ENCODE measurements at regions not wholly inside any gene's neighbourhood (a gene's known extent, or its start where the extent isn't known, plus 50 kb on each side); places are given as distances from the start of the nearest gene placed in this dataset.

DNA sequence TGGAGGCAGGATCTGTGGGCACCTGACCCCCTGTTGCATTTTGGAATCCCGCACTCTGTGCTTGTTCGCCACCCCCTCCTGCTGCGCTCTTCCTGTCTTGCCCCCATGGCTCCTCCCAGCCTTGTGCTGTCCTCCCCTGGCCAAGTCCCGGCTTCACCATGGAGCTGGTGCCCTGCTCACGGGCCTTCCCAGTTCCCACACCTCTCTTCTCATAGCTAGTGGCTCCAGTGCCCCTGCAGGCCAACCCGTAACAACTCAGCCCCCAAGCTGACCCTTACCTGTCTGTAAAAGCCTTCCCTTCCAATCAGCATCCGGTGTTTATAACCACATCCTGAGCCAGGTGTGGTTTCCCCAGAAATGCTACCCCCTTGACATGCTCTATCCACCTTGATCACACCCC, 407.7 kb upstream of the C2CD4B start:
- no peak for DNase-seq (ENCODE audit: low read depth in 2 of 2)

- no peak for DNase-seq (ENCODE audit: low read depth in 2 of 2)
Observed at GRCh38 chr15:62573876-62574275, 408.8 kb upstream of the C2CD4B start.

GRCh38 chr15:62578546-62578945, 413.5 kb upstream of the C2CD4B start:
- DNase-seq (ENCODE audit: low read depth in 2 of 2), result no peak

GRCh38 chr15:62578960-62579359, 413.9 kb upstream of the C2CD4B start:
- DNase-seq (ENCODE audit: low read depth in 2 of 2), result no peak

DNA sequence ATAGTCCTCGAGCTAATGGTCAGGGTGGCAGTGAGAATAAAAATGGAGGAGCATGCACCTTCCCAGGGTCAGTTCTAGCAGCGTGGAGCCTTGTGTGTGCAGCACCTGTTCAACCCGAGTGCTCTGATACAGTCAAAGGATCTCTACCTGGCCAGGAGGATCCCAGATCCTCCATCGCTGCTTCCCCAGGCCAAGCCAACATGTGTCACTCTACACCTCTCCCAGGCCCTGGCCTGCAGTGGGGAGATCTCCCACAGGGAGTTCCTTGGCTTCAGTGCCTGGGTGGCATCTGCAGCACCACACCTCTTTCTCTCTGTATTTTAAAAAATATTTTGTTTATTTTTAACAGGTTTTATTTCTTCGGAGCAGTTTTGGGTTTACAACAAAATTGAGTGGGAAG, 414.8 kb upstream of the C2CD4B start:
- DNase-seq (ENCODE audit: low read depth in 2 of 2), result no peak

DNA sequence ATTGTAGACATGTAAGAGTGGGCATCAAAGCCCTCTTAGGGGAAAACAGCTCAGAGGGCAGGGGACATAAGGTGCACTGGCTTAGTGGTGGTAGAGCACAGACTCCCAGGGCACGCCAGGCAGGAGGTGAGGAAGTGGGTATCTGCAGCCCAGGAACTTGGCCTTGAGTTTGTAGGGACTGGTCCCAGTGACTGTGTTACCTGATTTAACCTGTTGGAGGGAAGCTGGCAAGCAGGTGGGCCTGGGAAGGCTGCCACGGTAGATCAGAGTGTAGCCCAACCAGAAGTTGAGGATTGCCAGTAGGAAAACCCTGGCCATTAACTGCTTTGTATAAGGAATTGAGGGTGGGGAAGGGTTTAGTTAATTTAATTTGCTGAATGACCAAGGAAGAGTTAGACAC, 417.5 kb upstream of the C2CD4B start:
- DNase-seq (ENCODE audit: low read depth in 2 of 2), result no peak

DNA sequence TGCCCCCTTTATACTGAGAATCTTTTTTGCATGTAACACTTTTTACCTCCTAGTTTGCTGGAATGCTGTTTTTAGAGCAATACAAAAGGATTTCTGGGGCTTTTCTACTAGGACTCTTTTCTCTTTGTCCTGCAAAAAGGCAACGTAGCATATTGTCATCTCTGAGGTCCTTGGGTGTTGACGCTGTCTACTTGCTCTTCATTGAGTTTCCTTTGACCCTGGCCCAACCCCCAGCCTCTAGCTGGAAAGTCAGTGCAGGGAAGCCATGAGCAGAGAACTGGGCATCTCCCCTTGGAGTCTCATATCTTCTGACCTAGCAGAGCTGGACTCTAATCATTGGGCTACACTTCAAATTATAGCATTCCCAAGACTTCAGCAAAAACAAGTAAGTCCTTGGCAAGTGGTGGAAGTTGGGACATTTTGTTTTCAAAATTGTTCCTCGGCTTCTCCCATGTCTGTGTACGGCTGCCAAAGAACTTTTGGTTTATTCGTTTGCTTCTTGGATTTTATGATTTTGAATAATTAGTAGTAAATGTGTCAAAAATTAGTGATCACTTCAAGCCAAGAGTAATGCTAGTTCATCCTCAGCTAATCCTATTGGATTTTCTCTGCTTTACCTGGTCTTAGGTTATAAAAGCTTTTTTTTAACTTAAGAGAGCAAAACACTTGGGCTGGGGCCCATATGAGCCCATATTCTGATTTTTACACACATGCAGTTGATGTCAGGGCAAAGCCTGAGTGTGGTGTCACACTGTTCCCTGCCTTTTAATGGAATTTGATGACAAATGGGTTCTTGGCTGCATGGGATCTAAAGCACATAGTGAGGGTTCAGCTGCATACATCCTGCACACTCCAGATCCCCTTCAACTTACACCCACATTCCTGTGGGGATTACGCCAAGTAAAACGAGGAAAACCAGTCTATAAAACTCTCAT, 419.5 kb upstream of the C2CD4B start:
- DNase-seq (ENCODE audit: low read depth in 2 of 2), result no peak

DNA sequence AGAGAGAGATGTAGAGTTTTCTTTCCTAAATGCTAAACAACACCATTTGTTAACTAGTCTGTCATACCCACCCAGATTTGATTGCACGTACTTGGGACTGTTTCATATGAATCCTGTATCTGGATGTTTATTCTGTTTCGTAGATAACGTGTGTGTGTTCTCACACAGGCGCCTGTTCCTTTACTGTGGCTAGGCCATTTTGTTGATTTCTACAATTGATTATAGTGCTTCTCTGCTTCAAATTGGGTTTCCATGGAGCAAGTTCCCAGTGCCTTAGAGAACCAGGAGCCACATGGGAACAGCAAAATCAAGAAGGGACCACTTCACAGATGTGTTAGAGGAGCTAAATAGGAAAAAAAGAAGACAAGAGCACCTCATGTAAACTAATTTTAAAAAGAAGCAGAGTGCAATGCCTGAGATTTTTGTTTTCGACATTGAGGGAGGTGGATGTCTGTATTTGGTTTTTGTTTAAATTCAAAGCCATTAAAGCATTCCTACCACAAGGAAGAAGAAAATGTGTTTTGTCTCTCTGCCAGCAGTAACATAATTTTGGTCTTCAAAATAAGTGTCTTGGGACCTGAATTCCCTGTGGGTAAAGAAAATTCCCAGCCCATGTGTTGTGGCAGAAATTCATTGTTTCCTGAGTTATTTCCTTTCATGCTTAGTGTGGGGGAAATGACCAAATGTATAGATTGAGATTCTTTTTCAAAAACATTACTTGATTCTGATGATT, 424.0 kb upstream of the C2CD4B start:
- no peak for DNase-seq (ENCODE audit: low read depth in 2 of 2)

- DNase-seq (ENCODE audit: low read depth in 2 of 2), result no peak
Observed at GRCh38 chr15:62591842-62592838, 427.1 kb upstream of the C2CD4B start.

DNA sequence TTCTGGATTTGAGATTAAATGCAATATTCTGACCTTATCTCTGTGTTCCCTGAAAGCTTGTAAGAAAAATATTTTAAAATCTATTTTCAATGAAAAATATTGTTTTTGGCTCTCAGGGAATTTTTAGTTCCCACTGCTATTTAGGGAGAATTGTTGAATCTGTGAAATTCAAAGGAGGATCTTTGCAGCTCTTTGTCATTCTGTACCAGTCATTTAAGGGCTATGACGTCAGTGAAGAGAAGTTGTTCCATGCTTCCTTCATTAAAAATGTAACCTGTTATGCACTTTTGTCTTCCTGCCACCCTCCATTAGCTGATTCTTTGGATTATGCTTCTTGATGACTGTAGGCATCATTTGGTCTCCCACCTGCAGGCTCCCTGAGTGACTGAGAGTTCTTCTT, 427.8 kb upstream of the C2CD4B start:
- no peak for DNase-seq (ENCODE audit: low read depth in 2 of 2)

- DNase-seq (ENCODE audit: low read depth in 2 of 2), result no peak
Observed at GRCh38 chr15:62593681-62594399, 428.8 kb upstream of the C2CD4B start.

DNA sequence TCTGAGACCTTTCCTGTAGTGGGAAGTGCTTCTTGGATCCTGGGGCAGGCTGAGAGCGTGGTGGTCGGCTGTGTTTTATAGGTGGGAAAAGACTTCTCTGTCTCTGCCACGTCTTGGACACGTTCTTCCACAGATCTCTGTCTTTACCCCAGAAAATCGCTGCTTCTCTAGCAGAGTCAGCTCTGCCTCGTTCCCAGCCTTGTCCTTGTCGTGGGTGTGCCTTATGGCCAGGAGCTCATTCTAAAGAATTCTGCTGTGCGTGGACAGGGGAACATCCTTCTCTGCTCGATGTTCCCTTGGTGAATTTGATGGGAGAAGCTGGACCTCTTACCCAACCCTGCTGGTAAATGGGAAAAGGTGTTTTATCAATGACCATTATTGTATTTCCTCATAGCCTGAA, 433.1 kb upstream of the C2CD4B start:
- no peak for DNase-seq (ENCODE audit: low read depth in 2 of 2)

GRCh38 chr15:62599791-62600777, 435.0 kb upstream of the C2CD4B start:
- no peak for DNase-seq (ENCODE audit: low read depth in 2 of 2)

GRCh38 chr15:62601777-62602545, 436.9 kb upstream of the C2CD4B start:
- no peak for DNase-seq (ENCODE audit: low read depth in 2 of 2)

- DNase-seq (ENCODE audit: low read depth in 2 of 2), result no peak
Observed at GRCh38 chr15:62603742-62604141, 438.7 kb upstream of the C2CD4B start.

DNA sequence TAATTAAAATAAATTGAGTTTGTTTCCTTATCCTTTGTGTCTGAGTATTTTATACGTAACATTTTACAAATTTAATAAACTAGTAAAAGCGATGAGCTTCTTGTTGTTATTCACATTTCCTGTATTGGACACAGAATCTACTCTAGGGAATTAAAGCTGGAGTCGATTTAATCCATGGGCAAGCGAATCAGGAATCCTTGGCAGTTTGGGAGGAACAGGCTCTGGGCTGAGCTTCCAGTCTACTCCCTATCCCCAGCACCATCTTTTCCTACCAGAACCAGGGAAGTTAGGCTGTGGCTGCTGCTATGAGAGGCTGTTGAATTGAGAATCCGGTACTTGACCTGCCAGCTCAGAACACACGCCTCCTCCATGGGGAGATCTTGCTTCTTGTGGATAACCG, 437.3 kb upstream of the TPM1 start:
- no peak for DNase-seq (ENCODE audit: low read depth in 2 of 2)

DNA sequence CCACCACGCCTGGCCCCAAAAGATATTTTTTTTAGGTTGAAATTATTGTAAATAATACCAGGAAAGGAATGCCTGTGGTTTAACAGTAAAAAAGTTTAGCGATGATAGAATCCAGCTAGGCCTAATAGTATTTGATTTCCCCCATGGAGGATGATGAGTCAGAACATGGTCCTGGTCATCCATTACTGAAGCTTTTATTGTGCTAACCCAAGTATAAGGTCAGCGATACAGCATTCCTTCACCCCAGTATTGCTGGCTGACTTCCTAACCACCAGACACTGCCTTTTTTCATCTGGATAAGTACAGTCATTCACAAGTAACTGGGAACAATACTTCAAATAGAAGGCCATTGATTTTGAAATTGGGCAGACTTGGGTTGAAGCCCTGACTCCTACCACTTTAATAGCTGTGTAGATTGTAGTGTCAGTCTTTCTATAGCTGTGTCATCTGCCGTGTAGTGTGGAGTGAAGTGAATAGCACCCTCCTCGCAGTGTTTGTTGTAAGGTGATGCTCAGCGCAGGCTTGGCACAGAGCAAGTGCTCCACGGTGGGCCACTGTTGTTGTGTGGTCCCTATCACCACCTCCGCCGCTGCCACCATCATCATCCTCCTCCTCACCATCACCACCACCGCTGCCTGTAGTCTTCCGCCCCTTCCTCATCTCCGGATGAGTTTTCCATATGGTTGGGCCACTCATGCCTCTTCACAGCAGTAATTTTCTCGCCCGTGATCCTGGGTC, 436.0 kb upstream of the TPM1 start:
- no peak for DNase-seq (ENCODE audit: low read depth in 2 of 2)

DNA sequence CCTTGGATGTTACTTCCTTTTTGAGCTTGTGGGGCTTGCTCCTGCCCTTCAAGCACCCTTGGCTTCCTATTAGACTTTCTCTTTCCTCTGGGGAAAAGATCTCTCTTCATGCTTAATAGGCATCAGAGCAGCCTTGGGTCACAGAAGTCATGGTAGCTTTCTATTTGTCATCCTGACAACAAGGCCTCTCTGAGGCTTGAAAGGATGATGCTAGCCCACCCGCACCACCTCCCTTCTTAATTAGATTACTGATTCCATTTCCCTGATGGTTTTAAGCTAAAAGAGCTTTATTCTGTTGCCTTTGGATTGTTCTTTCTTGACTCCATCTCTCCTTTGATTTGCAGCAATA, 435.5 kb upstream of the TPM1 start:
- DNase-seq (ENCODE audit: low read depth in 2 of 2), result no peak

GRCh38 chr15:62607643-62608042, 434.9 kb upstream of the TPM1 start:
- DNase-seq (ENCODE audit: low read depth in 2 of 2), result no peak
